OCI-LY7 (cell line): ENCODE measurements at regions not wholly inside any gene's neighbourhood (a gene's known extent, or its start where the extent isn't known, plus 50 kb on each side); places are given as distances from the start of the nearest gene placed in this dataset.

Experiments
- EZH2phosphoT487 ChIP-seq: fragments of 200-600 bp; sonication (generic); IDR thresholded peaks from 2 replicates; pipeline ENCODE4 v1.6.1; 2018; ENCODE audit warnings: low read depth, borderline replicate concordance, mild to moderate bottlenecking, mixed run types, antibody characterized with exemption, low read length, moderate library complexity, mixed read lengths
- TF ChIP-seq, protein P1 (sequence below): fragments of 200-600 bp; sonication (generic); conservative IDR thresholded peaks from 2 replicates; pipeline ENCODE4 v1.5.1; 2014; ENCODE audit warnings: mild to moderate bottlenecking, antibody characterized with exemption, low read length, moderate library complexity, mixed read lengths

DNA sequence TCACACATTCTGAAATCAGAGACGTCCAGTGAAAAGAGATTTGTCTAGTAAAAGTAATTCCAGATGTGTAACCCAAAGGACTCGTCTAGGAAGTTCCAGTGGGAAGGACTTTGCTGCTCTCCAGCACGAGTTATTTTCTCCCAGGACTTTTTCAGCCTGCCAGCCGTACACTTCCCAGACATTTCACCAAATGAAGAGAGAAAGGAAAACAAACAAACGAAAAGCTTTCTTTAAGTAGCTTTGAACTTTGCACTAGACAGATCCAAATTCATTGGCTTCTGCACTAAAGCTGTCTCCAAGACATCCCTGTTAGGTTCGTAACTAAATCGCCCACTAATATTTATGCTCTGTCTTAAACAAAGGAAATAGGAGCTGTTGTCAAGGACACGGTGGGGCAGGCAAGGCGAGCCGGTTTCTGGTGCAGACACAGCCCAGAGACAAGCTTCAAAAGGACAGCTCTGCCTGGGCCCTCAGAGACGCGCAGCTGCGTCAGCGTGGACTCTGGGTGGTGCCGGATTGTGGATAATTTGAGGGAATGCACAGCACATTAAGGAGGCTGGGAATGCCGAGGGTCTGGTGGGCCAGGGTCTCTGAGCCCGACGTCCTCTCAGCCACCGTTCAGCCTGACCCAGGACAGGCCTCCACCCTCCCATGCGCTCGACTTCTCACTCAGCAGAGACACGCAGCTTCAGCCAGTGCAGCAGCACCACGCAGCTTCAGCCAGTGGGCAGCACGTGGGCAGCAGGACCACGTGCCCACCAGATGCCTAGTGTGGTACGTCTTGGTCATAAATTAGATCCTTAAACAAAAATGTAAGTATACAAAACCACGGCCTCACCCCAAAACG is 64.1 kb upstream of the INSIG1 start:
- TF ChIP-seq, protein P1, sequence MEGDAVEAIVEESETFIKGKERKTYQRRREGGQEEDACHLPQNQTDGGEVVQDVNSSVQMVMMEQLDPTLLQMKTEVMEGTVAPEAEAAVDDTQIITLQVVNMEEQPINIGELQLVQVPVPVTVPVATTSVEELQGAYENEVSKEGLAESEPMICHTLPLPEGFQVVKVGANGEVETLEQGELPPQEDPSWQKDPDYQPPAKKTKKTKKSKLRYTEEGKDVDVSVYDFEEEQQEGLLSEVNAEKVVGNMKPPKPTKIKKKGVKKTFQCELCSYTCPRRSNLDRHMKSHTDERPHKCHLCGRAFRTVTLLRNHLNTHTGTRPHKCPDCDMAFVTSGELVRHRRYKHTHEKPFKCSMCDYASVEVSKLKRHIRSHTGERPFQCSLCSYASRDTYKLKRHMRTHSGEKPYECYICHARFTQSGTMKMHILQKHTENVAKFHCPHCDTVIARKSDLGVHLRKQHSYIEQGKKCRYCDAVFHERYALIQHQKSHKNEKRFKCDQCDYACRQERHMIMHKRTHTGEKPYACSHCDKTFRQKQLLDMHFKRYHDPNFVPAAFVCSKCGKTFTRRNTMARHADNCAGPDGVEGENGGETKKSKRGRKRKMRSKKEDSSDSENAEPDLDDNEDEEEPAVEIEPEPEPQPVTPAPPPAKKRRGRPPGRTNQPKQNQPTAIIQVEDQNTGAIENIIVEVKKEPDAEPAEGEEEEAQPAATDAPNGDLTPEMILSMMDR = no peak
- no peak for TF ChIP-seq EZH2phosphoT487
